OCI-LY1 (cell line): ENCODE measurements at regions not wholly inside any gene's neighbourhood (a gene's known extent, or its start where the extent isn't known, plus 50 kb on each side); places are given as distances from the start of the nearest gene placed in this dataset.

Experiments used
- H2AFZ ChIP-seq: fragments of 200-600 bp; sonication (generic), shearing (Covaris generic); 2 replicates; pipeline ENCODE4 v1.6.0; 2014; ENCODE audit warnings: antibody characterized with exemption, mild to moderate bottlenecking, low read length
- H3F3A ChIP-seq: fragments of 200-600 bp; sonication (generic), shearing (Covaris generic); 2 replicates; pipeline ENCODE4 v1.6.0; 2014; ENCODE audit warnings: mild to moderate bottlenecking, antibody characterized with exemption, low read length, moderate library complexity; ENCODE audit not compliant: insufficient read depth
- H3K27ac ChIP-seq: fragments of 200-600 bp; sonication (generic); 2 replicates; pipeline ENCODE4 v1.5.1; 2014; ENCODE audit warnings: low read length, mixed run types, mild to moderate bottlenecking, low read depth; ENCODE audit not compliant: poor library complexity, severe bottlenecking
- H3K27me3 ChIP-seq: fragments of 200-600 bp; sonication (generic); 2 replicates; pipeline ENCODE4 v1.6.0; 2014; ENCODE audit warnings: antibody characterized with exemption, mild to moderate bottlenecking, low read length, moderate library complexity; ENCODE audit not compliant: insufficient read depth
- H3K36me3 ChIP-seq: fragments of 200-600 bp; sonication (generic); 2 replicates; pipeline ENCODE4 v1.6.1; 2014; ENCODE audit warnings: mild to moderate bottlenecking, antibody characterized with exemption, low read length, moderate library complexity, mixed read lengths; ENCODE audit not compliant: insufficient read depth
- H3K4me1 ChIP-seq: fragments of 200-600 bp; sonication (generic); 2 replicates; pipeline ENCODE4 v1.5.1; 2014; ENCODE audit warnings: mild to moderate bottlenecking, low read length, moderate library complexity; ENCODE audit not compliant: insufficient read depth, severe bottlenecking
- H3K4me2 ChIP-seq: fragments of 200-600 bp; sonication (generic), shearing (Covaris generic); 2 replicates; pipeline ENCODE4 v1.6.1; 2014; ENCODE audit warnings: low read length
- H3K4me3 ChIP-seq: fragments of 200-600 bp; sonication (generic); 2 replicates; pipeline ENCODE4 v1.5.1; 2014; ENCODE audit warnings: low read length, low read depth, mild to moderate bottlenecking, mixed read lengths; ENCODE audit not compliant: poor library complexity, severe bottlenecking
- H3K79me2 ChIP-seq: fragments of 200-600 bp; shearing (Covaris generic); 2 replicates; pipeline ENCODE4 v1.6.1; 2016; ENCODE audit warnings: mixed run types, low read length, mixed read lengths; ENCODE audit not compliant: insufficient read depth
- H3K9ac ChIP-seq: fragments of 200-600 bp; sonication (generic), shearing (Covaris generic); 2 replicates; pipeline ENCODE4 v1.6.1; 2014; ENCODE audit warnings: mild to moderate bottlenecking, low read length, mixed read lengths
- H3K9me2 ChIP-seq: fragments of 200-600 bp; sonication (generic), shearing (Covaris generic); 2 replicates; pipeline ENCODE4 v1.6.1; 2014; ENCODE audit warnings: low read depth, mild to moderate bottlenecking, low read length, mixed read lengths
- H3K9me3 ChIP-seq: fragments of 200-600 bp; shearing (Covaris generic); 2 replicates; pipeline ENCODE4 v1.6.1; 2014; ENCODE audit warnings: low read length, mixed read lengths
- H4K20me1 ChIP-seq: fragments of 200-600 bp; sonication (generic), shearing (Covaris generic); 2 replicates; pipeline ENCODE4 v1.6.0; 2016; ENCODE audit warnings: mild to moderate bottlenecking, low read length; ENCODE audit not compliant: insufficient read depth
- CTCF ChIP-seq: fragments of 200-600 bp; sonication (generic), shearing (Covaris generic); IDR thresholded peaks from 2 replicates; pipeline ENCODE4 v1.5.1; 2017; ENCODE audit warnings: mild to moderate bottlenecking, antibody characterized with exemption, low read length, moderate library complexity, mixed read lengths
- EZH2 ChIP-seq: fragments of 200-600 bp; sonication (generic), shearing (Covaris generic); IDR thresholded peaks from 2 replicates; pipeline ENCODE4 v1.8.0; 2017; ENCODE audit warnings: borderline replicate concordance, mixed run types, mild to moderate bottlenecking, antibody characterized with exemption, low read length, moderate library complexity, mixed read lengths

DNA sequence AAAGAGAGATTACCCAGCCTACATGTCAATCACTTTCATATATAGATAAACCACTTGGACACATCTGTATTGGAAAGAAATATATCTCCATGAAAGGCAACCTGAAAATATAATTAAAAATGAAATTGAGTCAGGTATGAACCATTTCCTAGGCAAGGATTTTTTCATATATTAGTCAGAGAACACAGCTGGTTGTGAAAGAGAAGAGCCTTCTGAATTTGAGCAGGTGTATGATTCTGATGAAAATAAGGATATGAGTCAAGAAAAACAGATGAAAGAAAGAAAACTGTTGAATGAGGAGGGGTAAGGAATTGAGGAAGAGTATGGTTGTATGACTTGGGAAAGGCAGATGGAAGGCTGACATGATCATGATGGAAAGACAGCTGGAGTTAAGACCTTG is 441.1 kb downstream of the HAO1 start:
- Histone ChIP-seq H2AFZ (no peak overlapping the region), H3K9me3 (no peaks in the 10 kb centered on the region), H3K27ac (no peak overlapping the region), H3K4me1 (no peaks in the 10 kb centered on the region), H3K36me3 (no peaks in the 10 kb centered on the region), H3K4me2 (no peak overlapping the region), H3F3A (no peaks in the 10 kb centered on the region), H4K20me1 (no peaks in the 10 kb centered on the region), H3K9ac (no peak overlapping the region), H3K4me3 (no peak overlapping the region), H3K27me3 (no peaks in the 10 kb centered on the region), H3K79me2 (no peaks in the 10 kb centered on the region), H3K9me2 (no peaks in the 10 kb centered on the region)
- no peak for TF ChIP-seq CTCF
- TF ChIP-seq EZH2: no peak

DNA sequence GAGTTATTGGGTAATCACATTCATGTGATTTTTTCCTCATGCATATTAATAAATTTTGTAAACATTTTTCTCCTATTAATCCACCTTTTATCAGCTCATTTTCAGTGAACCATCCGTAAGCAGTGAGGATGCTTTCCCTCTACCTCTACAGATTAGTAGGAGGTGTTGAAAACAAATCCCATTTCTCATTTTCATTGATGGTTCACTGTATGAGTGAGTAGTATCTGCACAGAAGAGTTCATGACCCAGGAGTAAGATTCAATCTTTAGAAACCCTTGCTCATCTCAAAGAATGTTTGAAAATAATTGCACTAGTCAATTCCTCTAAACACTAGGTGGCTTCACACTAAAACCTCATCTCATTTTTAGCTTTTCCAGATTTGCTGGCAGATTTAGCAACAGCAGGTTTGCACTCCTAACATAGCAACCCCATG is 440.0 kb downstream of the HAO1 start:
- Histone ChIP-seq H3K27ac (no peak overlapping the region), H3K4me2 (no peak overlapping the region), H3K4me3 (no peak overlapping the region), H3K36me3 (no peaks in the 10 kb centered on the region), H3K9ac (no peak overlapping the region), H4K20me1 (no peaks in the 10 kb centered on the region), H3K79me2 (no peaks in the 10 kb centered on the region), H3K4me1 (no peaks in the 10 kb centered on the region), H3K9me2 (no peaks in the 10 kb centered on the region), H2AFZ (no peak overlapping the region), H3K9me3 (no peaks in the 10 kb centered on the region), H3F3A (no peaks in the 10 kb centered on the region), H3K27me3 (no peaks in the 10 kb centered on the region)
- TF ChIP-seq EZH2 (no peak), CTCF (no peak)

- no peak overlapping the region for H3K4me3 ChIP-seq
- no peak overlapping the region for H2AFZ ChIP-seq
- no peaks in the 10 kb centered on the region for H3K4me1 ChIP-seq
These were observed 436.8 kb downstream of the HAO1 start for GRCh38 chr20:7503501-7503900.

More at GRCh38 chr20:7503501-7503900, 436.8 kb downstream of the HAO1 start:
- TF ChIP-seq EZH2: no peak
- no peak for TF ChIP-seq CTCF
- H3K27ac ChIP-seq: no peak overlapping the region
- H3K27me3 ChIP-seq: no peaks in the 10 kb centered on the region
- H3K9me2 ChIP-seq: no peaks in the 10 kb centered on the region
- H3K9me3 ChIP-seq: no peaks in the 10 kb centered on the region
- no peaks in the 10 kb centered on the region for H4K20me1 ChIP-seq
- no peak overlapping the region for H3K9ac ChIP-seq
- no peak overlapping the region for H3K4me2 ChIP-seq
- no peaks in the 10 kb centered on the region for H3K79me2 ChIP-seq
- H3K36me3 ChIP-seq: no peaks in the 10 kb centered on the region
- no peaks in the 10 kb centered on the region for H3F3A ChIP-seq
